ENCODE measurements at regions not wholly inside any gene's neighbourhood (a gene's known extent, or its start where the extent isn't known, plus 50 kb on each side); places are given as distances from the start of the nearest gene placed in this dataset.
"Not testable (repeated sequence)": the region's sequence is repeated elsewhere in the genome, so short reads cannot be mapped to it uniquely, and the experiment has no call there.

DNA sequence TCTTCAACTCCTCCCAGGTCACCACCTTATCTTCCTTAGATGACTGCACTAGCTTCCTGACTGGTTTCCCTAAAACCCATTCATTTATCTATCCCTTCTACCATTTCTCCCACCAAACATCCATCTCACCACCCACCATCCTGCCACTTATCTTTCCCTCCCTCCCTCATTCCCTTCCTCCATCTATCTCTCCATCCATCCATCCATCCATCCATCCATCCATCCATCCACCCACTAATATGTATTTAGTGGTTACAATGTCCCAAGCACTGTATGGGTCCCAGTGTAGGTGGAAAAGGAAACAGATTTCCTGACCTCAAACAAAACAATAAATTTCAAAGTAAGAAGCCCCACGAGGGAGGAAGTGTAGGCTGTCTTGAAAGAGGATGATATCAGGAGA lies 59.3 kb upstream of the APCDD1L start:
- Histone ChIP-seq H3K4me3 (no peak overlapping the region), H3K27me3 (peaks cover 8% of the 10 kb centered on the region), H3K36me3 (replicated peaks in 1 of 2) (no peaks in the 10 kb centered on the region), H3K27ac (no peak overlapping the region), H3K9me3 (replicated peaks in 1 of 3) (no peaks in the 10 kb centered on the region), H3K4me1 (replicated peaks in 1 of 2) (peaks cover 0 to 11% of the 10 kb centered on the region in 2 donors)
- no peak for TF ChIP-seq POLR2A (IDR thresholded peaks at IDR 0.05)
- TF ChIP-seq, protein P1, sequence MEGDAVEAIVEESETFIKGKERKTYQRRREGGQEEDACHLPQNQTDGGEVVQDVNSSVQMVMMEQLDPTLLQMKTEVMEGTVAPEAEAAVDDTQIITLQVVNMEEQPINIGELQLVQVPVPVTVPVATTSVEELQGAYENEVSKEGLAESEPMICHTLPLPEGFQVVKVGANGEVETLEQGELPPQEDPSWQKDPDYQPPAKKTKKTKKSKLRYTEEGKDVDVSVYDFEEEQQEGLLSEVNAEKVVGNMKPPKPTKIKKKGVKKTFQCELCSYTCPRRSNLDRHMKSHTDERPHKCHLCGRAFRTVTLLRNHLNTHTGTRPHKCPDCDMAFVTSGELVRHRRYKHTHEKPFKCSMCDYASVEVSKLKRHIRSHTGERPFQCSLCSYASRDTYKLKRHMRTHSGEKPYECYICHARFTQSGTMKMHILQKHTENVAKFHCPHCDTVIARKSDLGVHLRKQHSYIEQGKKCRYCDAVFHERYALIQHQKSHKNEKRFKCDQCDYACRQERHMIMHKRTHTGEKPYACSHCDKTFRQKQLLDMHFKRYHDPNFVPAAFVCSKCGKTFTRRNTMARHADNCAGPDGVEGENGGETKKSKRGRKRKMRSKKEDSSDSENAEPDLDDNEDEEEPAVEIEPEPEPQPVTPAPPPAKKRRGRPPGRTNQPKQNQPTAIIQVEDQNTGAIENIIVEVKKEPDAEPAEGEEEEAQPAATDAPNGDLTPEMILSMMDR (IDR thresholded peaks at IDR 0.05), result no peak
- WGBS, 4 donors, result 30 to 41% (median 36%) methylated on average over 1 of the region's 1 CpG
- no peak for DNase-seq
- intact Hi-C loops (cut with DNase I), result no loop called here

DNA sequence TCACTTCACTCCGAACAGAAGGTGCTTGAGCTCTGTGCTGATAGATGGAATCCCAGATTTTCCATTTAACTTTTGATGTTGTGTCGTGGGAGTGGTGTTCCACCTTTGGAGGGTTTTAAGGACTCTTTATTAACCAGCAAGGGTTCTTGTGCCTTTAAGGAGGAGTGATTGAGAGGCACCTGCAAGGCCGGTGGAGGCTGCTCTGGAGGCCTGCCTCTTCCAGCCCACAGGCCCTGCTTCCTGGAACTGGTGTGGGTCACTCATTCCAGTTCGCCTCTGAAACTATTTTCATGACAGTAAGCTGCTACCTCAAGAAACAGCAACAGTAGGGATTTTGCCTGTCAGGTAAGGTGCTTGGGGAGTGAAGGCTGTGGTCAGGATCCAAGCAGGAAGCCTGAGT lies 58.8 kb upstream of the APCDD1L start:
- no peak for DNase-seq
- Histone ChIP-seq H3K27me3 (peaks cover 8% of the 10 kb centered on the region), H3K4me3 (no peak overlapping the region), H3K27ac (no peak overlapping the region), H3K9me3 (replicated peaks in 1 of 3) (no peaks in the 10 kb centered on the region), H3K36me3 (replicated peaks in 1 of 2) (no peaks in the 10 kb centered on the region), H3K4me1 (replicated peaks in 1 of 2) (peaks cover 0 to 11% of the 10 kb centered on the region in 2 donors)
- TF ChIP-seq, protein P1 (IDR thresholded peaks at IDR 0.05), result no peak
- TF ChIP-seq POLR2A (IDR thresholded peaks at IDR 0.05), result no peak
- intact Hi-C loops (cut with DNase I), result no loop called here
- WGBS, 4 donors, result 90 to 98% (median 91%) methylated on average over 4 of the region's 4 CpGs

DNA sequence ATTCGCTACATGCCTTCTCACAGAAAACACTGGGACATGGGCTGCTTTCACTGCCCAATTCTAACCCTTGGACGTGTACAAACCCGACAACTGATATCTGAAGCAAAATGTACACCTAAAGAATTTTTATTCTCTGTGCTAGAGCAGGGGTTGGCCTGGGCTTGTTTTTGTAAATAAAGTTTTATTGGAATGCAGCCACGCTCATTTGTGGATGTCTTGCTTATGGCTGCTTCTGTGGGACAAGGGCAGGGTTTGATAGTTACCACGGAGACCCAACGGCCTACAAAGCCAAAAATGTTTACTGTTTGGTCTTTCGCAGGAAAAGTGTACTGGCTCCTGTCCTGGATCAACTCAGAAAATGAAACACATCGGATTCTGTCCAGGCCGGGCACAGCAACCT lies 58.1 kb upstream of the APCDD1L start:
- no peak for DNase-seq
- H3K9me3 ChIP-seq (replicated peaks in 1 of 3), result no peaks in the 10 kb centered on the region
- intact Hi-C loops (cut with DNase I), result no loop called here

DNA sequence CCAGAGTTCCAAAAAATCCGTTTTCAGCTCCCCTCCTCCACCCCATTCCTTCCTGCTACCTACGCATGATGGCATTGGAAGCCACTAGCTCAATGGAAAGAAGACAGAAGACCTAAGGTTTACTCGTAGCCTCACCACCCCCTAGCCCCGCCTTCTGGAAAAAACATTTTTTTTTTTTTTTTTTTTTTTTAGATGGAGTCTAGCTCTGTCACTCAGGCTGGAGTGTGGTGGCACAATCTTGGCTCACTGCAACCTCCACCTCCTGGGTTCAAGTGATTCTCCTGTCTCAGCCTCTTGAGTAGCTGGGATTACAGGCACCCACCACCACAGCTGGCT lies 57.2 kb upstream of the APCDD1L start:
- H3K27me3 ChIP-seq; DNase-seq; H3K36me3 ChIP-seq (replicated peaks in 1 of 2); H3K9me3 ChIP-seq (replicated peaks in 1 of 3); H3K4me3 ChIP-seq; H3K27ac ChIP-seq; intact Hi-C loops (cut with DNase I): not testable (repeated sequence)
- 80 to 87% (median 82%) methylated on average over 4 of the region's 4 CpGs for WGBS, 4 donors
- H3K4me1 ChIP-seq (replicated peaks in 1 of 2), result peaks cover 0 to 11% of the 10 kb centered on the region in 2 donors

More for the DNA sequence above, 58.1 kb upstream of the APCDD1L start:
- 87 to 93% (median 91%) methylated on average over 9 of the region's 9 CpGs for WGBS, 4 donors
- Histone ChIP-seq H3K27ac (no peak overlapping the region), H3K4me1 (replicated peaks in 1 of 2) (peaks cover 0 to 11% of the 10 kb centered on the region in 2 donors), H3K4me3 (no peak overlapping the region), H3K36me3 (replicated peaks in 1 of 2) (no peaks in the 10 kb centered on the region), H3K27me3 (peaks cover 8% of the 10 kb centered on the region)
- TF ChIP-seq, protein P1 (IDR thresholded peaks at IDR 0.05), result no peak
- no peak for TF ChIP-seq POLR2A (IDR thresholded peaks at IDR 0.05)

DNA sequence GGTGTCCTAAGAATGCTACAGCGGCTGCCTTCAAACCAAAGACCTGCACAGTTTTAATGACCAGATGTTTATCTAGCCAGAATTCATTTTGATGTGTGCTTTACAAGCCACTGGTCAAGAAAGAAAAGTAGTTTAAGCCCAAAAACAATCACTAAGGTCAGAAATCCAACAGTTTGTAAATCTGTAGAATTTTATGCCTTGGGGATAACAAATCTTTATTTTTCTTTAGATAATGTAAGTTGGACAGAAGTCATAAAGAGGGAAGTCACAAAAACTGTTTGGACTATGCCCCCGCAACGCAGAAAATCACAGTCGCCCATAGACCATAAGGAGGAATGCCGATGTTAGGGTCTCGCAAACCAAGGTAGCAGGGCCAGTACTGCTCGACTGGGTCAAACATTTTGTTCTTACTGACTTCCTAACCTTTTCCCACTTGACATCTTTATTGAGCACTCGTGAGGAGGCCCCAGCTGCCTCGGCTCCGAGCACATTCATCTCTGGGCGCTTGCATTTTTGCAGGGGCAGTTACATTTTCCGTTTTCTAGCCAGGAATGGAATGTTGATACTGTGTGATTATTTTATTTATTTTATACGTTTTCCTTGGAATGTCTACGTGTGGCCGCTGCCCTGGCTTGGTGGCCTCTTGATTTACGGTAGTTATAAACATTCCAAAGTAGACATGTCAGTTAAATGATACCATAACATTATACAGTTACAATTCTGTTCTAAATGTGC lies 56.7 kb upstream of the APCDD1L start:
- Histone ChIP-seq H3K36me3 (replicated peaks in 1 of 2) (no peaks in the 10 kb centered on the region), H3K4me1 (replicated peaks in 1 of 2) (peaks cover 0 to 11% of the 10 kb centered on the region in 2 donors), H3K27ac (no peak overlapping the region), H3K27me3 (no peaks in the 10 kb centered on the region), H3K9me3 (replicated peaks in 1 of 3) (no peaks in the 10 kb centered on the region), H3K4me3 (no peak overlapping the region)
- no peak for DNase-seq
- WGBS, 4 donors, result 78 to 85% (median 82%) methylated on average over 16 of the region's 16 CpGs
- TF ChIP-seq, protein P1 (IDR thresholded peaks at IDR 0.05), result no peak
- TF ChIP-seq POLR2A (IDR thresholded peaks at IDR 0.05), result no peak
- intact Hi-C loops (cut with DNase I), result no loop called here
